ENCODE measurements at regions not wholly inside any gene's neighbourhood (a gene's known extent, or its start where the extent isn't known, plus 50 kb on each side); places are given as distances from the start of the nearest gene placed in this dataset.
"Not testable (repeated sequence)": the region's sequence is repeated elsewhere in the genome, so short reads cannot be mapped to it uniquely, and the experiment has no call there.

GRCh38 chr14:57058319-57058718 lies 210.4 kb downstream of the EXOC5 start:
- Mint-ChIP-seq H3K4me3 (no peak overlapping the region), H3K27me3 (ENCODE audit: low read depth) (peaks cover 5% of the 10 kb centered on the region)

GRCh38 chr14:57057803-57058202 lies 210.9 kb downstream of the EXOC5 start:
- no peak overlapping the region for H3K4me3 Mint-ChIP-seq

More at GRCh38 chr14:57058319-57058718, 210.4 kb downstream of the EXOC5 start:
- Mint-ChIP-seq H3K9me3 (no peaks in the 10 kb centered on the region), H3K27ac (ENCODE audit: unreplicated experiment) (no peak overlapping the region), H3K4me1 (peaks cover 9% of the 10 kb centered on the region), H3K36me3 (ENCODE audit: low read depth) (no peaks in the 10 kb centered on the region)
- no peak for TF ChIP-seq CTCF (conservative IDR thresholded peaks at IDR 0.05)
- no peak for DNase-seq (ENCODE audit: low read depth, low spot score)

GRCh38 chr14:57056522-57056921 lies 212.2 kb downstream of the EXOC5 start:
- not testable (repeated sequence) for H3K36me3 Mint-ChIP-seq (ENCODE audit: low read depth); H3K9me3 Mint-ChIP-seq; DNase-seq (ENCODE audit: low read depth, low spot score); H3K4me1 Mint-ChIP-seq; H3K27ac Mint-ChIP-seq (ENCODE audit: unreplicated experiment); H3K4me3 Mint-ChIP-seq; H3K27me3 Mint-ChIP-seq (ENCODE audit: low read depth)

More at GRCh38 chr14:57057803-57058202, 210.9 kb downstream of the EXOC5 start:
- H3K36me3 Mint-ChIP-seq (ENCODE audit: low read depth), result no peaks in the 10 kb centered on the region
- no peak overlapping the region for H3K27ac Mint-ChIP-seq (ENCODE audit: unreplicated experiment)
- TF ChIP-seq CTCF (conservative IDR thresholded peaks at IDR 0.05), result no peak
- no peaks in the 10 kb centered on the region for H3K9me3 Mint-ChIP-seq
- H3K4me1 Mint-ChIP-seq, result peaks cover 9% of the 10 kb centered on the region
- peaks cover 5% of the 10 kb centered on the region for H3K27me3 Mint-ChIP-seq (ENCODE audit: low read depth)
- DNase-seq (ENCODE audit: low read depth, low spot score), result no peak

GRCh38 chr14:57052705-57053302 lies 215.9 kb downstream of the EXOC5 start:
- Mint-ChIP-seq H3K27me3 (ENCODE audit: low read depth) (peaks cover 11% of the 10 kb centered on the region), H3K27ac (ENCODE audit: unreplicated experiment) (no peak overlapping the region), H3K36me3 (ENCODE audit: low read depth) (no peaks in the 10 kb centered on the region), H3K4me3 (no peak overlapping the region), H3K4me1 (no peaks in the 10 kb centered on the region), H3K9me3 (no peaks in the 10 kb centered on the region)
- DNase-seq (ENCODE audit: low read depth, low spot score), result no peak
- TF ChIP-seq CTCF (conservative IDR thresholded peaks at IDR 0.05), result no peak

GRCh38 chr14:57051633-57052032 lies 217.1 kb downstream of the EXOC5 start:
- H3K27ac Mint-ChIP-seq (ENCODE audit: unreplicated experiment), result no peak overlapping the region
- H3K36me3 Mint-ChIP-seq (ENCODE audit: low read depth), result no peaks in the 10 kb centered on the region
- no peak for DNase-seq (ENCODE audit: low read depth, low spot score)
- H3K4me1 Mint-ChIP-seq, result no peaks in the 10 kb centered on the region
- peaks cover 11% of the 10 kb centered on the region for H3K27me3 Mint-ChIP-seq (ENCODE audit: low read depth)
- no peak for TF ChIP-seq CTCF (conservative IDR thresholded peaks at IDR 0.05)
- no peaks in the 10 kb centered on the region for H3K9me3 Mint-ChIP-seq
- no peak overlapping the region for H3K4me3 Mint-ChIP-seq

GRCh38 chr14:57049848-57050247 lies 218.9 kb downstream of the EXOC5 start:
- no peak overlapping the region for H3K27ac Mint-ChIP-seq (ENCODE audit: unreplicated experiment)
- peaks cover 13% of the 10 kb centered on the region for H3K27me3 Mint-ChIP-seq (ENCODE audit: low read depth)
- no peak for DNase-seq (ENCODE audit: low read depth, low spot score)
- H3K36me3 Mint-ChIP-seq (ENCODE audit: low read depth), result no peaks in the 10 kb centered on the region
- H3K9me3 Mint-ChIP-seq, result no peaks in the 10 kb centered on the region
- no peaks in the 10 kb centered on the region for H3K4me1 Mint-ChIP-seq
- H3K4me3 Mint-ChIP-seq, result no peak overlapping the region
- TF ChIP-seq CTCF (conservative IDR thresholded peaks at IDR 0.05), result no peak
